Mesendoderm (in vitro differentiated cells): ENCODE measurements at regions not wholly inside any gene's neighbourhood (a gene's known extent, or its start where the extent isn't known, plus 50 kb on each side); places are given as distances from the start of the nearest gene placed in this dataset.

Experiments
- DNase-seq: peaks from one replicate; pipeline ENCODE4 v3.0.0; 2013
- H2AK5ac ChIP-seq: 2 replicates; pipeline ENCODE4 v1.6.1; 2013; ENCODE audit warnings: low read length, inconsistent platforms
- H2BK120ac ChIP-seq: 2 replicates; pipeline ENCODE4 v1.6.1; 2013; ENCODE audit warnings: low read depth, mild to moderate bottlenecking, low read length, moderate library complexity, mixed read lengths
- H2BK15ac ChIP-seq: replicated peaks from 2 replicates; pipeline ENCODE4 v1.6.1; 2013; ENCODE audit warnings: low read depth, mild to moderate bottlenecking, moderate library complexity
- H2BK5ac ChIP-seq: 2 replicates; pipeline ENCODE4 v1.6.1; 2013; ENCODE audit warnings: low read length, inconsistent platforms
- H3K18ac ChIP-seq: 2 replicates; pipeline ENCODE4 v1.6.1; 2013; ENCODE audit warnings: mild to moderate bottlenecking, low read length, mixed read lengths
- H3K23ac ChIP-seq: one replicate; pipeline ENCODE4 v1.6.1; 2013; ENCODE audit warnings: low read length
- H3K27ac ChIP-seq: 2 replicates; pipeline ENCODE4 v1.5.1; 2013; ENCODE audit warnings: low read depth, mild to moderate bottlenecking, inconsistent platforms, low read length, moderate library complexity
- H3K27me3 ChIP-seq: 2 replicates; pipeline ENCODE4 v1.6.1; 2013; ENCODE audit warnings: low read length, control low read depth, mild to moderate bottlenecking, inconsistent platforms; ENCODE audit not compliant: insufficient read depth, poor library complexity
- H3K36me3 ChIP-seq: 2 replicates; pipeline ENCODE4 v1.6.1; 2013; ENCODE audit warnings: low read length, inconsistent platforms; ENCODE audit not compliant: control insufficient read depth, insufficient read depth
- H3K4ac ChIP-seq: one replicate; pipeline ENCODE4 v1.6.1; 2013; ENCODE audit warnings: low read depth, mild to moderate bottlenecking, low read length, moderate library complexity
- H3K4me1 ChIP-seq: 2 replicates; pipeline ENCODE4 v1.6.1; 2013; ENCODE audit warnings: low read depth, low read length, inconsistent platforms; ENCODE audit not compliant: control insufficient read depth
- H3K4me2 ChIP-seq: 2 replicates; pipeline ENCODE4 v1.6.1; 2013; ENCODE audit warnings: low read length
- H3K4me3 ChIP-seq: 2 replicates; pipeline ENCODE4 v1.5.1; 2013; ENCODE audit warnings: mild to moderate bottlenecking, low read length
- H3K56ac ChIP-seq: one replicate; pipeline ENCODE4 v1.6.1; 2013; ENCODE audit warnings: low read length
- H3K79me1 ChIP-seq: 2 replicates; pipeline ENCODE4 v1.6.1; 2013; ENCODE audit warnings: low read length, inconsistent platforms
- H3K79me2 ChIP-seq: 2 replicates; pipeline ENCODE4 v1.6.1; 2013; ENCODE audit warnings: mild to moderate bottlenecking, low read length; ENCODE audit not compliant: control insufficient read depth, insufficient read depth
- H3K9ac ChIP-seq: 2 replicates; pipeline ENCODE4 v1.6.1; 2013; ENCODE audit warnings: low read length, inconsistent platforms
- H4K5ac ChIP-seq: one replicate; pipeline ENCODE4 v1.6.1; 2013; ENCODE audit warnings: low read length
- H4K8ac ChIP-seq: one replicate; pipeline ENCODE4 v1.6.1; 2013; ENCODE audit warnings: low read depth, mild to moderate bottlenecking, control low read depth, low read length, moderate library complexity
- WGBS: extraction: QIAGEN DNeasy Blood & Tissue Kit; methylation state at CpG from one replicate; pipeline ENCODE4 v1.1.7; 2013; ENCODE audit warnings: low lambda C conversion rate, missing lambda C conversion rate; ENCODE audit not compliant: insufficient coverage; ENCODE audit errors: extremely low coverage; 5-methylcytosine and 5-hydroxymethylcytosine counted together

GRCh38 chr5:54728588-54728915 is 211.0 kb downstream of the SNX18 start:
- Histone ChIP-seq H2BK5ac (no peak overlapping the region), H3K36me3 (no peaks in the 10 kb centered on the region)

DNA sequence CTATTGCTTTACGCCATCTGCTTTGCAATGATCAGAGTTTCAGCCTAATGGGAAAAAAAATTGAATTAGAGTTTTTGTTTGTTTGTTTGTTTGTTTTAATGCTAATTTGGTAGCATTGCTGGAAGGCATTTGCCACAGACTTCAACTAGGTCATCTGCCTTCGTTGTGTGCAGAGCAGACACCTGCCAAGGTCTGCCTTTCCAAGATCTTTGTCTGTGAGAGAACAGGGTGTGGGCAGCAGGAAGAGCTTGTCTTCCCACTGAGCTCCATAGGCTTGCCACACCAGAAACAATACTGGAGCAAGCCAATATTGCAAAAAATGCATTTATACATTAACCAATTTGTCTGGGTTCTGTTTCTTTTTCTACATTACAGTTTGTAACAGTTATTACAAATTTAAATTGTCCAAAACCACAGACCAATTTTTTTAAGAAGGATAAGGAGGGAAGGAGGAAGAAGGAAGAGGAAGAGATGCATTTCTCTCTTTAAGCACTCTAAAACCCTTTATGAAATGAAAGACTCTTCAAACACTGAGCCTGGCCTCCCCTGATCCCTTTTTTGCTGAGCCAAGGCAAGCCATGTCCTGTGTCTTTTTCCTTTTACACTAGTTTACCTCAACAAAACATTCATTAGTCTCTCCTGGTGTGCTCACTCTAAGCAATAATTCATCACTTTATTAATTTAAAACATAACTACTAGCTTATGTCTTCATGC is 210.5 kb downstream of the SNX18 start:
- H3K23ac ChIP-seq, result no peak overlapping the region
- no peaks in the 10 kb centered on the region for H3K36me3 ChIP-seq
- H3K56ac ChIP-seq, result no peak overlapping the region
- no peak overlapping the region for H4K5ac ChIP-seq
- no peak overlapping the region for H4K8ac ChIP-seq
- no peak overlapping the region for H2AK5ac ChIP-seq
- no peaks in the 10 kb centered on the region for H3K27me3 ChIP-seq
- H3K18ac ChIP-seq, result no peak overlapping the region
- H2BK120ac ChIP-seq, result no peak overlapping the region
- H2BK15ac ChIP-seq, result no peak overlapping the region
- no CpG with 5 or more reads among the region's 2 CpGs for WGBS
- no peak overlapping the region for H3K27ac ChIP-seq
- no peaks in the 10 kb centered on the region for H3K79me2 ChIP-seq
- H3K4me3 ChIP-seq, result no peak overlapping the region
- H3K4me2 ChIP-seq, result no peak overlapping the region
- DNase-seq, result no peak
- no peak overlapping the region for H2BK5ac ChIP-seq
- no peak overlapping the region for H3K4ac ChIP-seq
- H3K4me1 ChIP-seq, result no peaks in the 10 kb centered on the region
- H3K79me1 ChIP-seq, result no peaks in the 10 kb centered on the region
- H3K9ac ChIP-seq, result no peak overlapping the region

More at GRCh38 chr5:54728588-54728915, 211.0 kb downstream of the SNX18 start:
- Histone ChIP-seq H3K56ac (no peak overlapping the region), H3K27me3 (no peaks in the 10 kb centered on the region), H3K4ac (no peak overlapping the region), H2BK120ac (no peak overlapping the region), H3K4me3 (no peak overlapping the region), H2BK15ac (no peak overlapping the region), H4K8ac (no peak overlapping the region), H3K23ac (no peak overlapping the region), H3K9ac (no peak overlapping the region), H3K4me1 (no peaks in the 10 kb centered on the region), H3K18ac (no peak overlapping the region), H2AK5ac (no peak overlapping the region), H3K4me2 (no peak overlapping the region), H3K79me1 (no peaks in the 10 kb centered on the region), H4K5ac (no peak overlapping the region), H3K27ac (no peak overlapping the region), H3K79me2 (no peaks in the 10 kb centered on the region)
- no CpG with 5 or more reads among the region's 1 CpG for WGBS
- no peak for DNase-seq

- no peak overlapping the region for H3K56ac ChIP-seq
- H3K4me3 ChIP-seq, result no peak overlapping the region
- no peak overlapping the region for H3K23ac ChIP-seq
- H4K8ac ChIP-seq, result no peak overlapping the region
- H3K79me1 ChIP-seq, result no peaks in the 10 kb centered on the region
- H2BK120ac ChIP-seq, result no peak overlapping the region
- no peak overlapping the region for H2AK5ac ChIP-seq
- no peak overlapping the region for H3K4me2 ChIP-seq
- no peaks in the 10 kb centered on the region for H3K4me1 ChIP-seq
- no peak overlapping the region for H3K4ac ChIP-seq
- WGBS, result no CpG with 5 or more reads among the region's 2 CpGs
- H4K5ac ChIP-seq, result no peak overlapping the region
- H3K18ac ChIP-seq, result no peak overlapping the region
- no peaks in the 10 kb centered on the region for H3K79me2 ChIP-seq
- no peaks in the 10 kb centered on the region for H3K36me3 ChIP-seq
- no peak for DNase-seq
- H3K9ac ChIP-seq, result no peak overlapping the region
- H3K27ac ChIP-seq, result no peak overlapping the region
- no peaks in the 10 kb centered on the region for H3K27me3 ChIP-seq
- H2BK5ac ChIP-seq, result no peak overlapping the region
- H2BK15ac ChIP-seq, result no peak overlapping the region
These were observed 208.1 kb downstream of the SNX18 start for GRCh38 chr5:54725391-54726280.

DNA sequence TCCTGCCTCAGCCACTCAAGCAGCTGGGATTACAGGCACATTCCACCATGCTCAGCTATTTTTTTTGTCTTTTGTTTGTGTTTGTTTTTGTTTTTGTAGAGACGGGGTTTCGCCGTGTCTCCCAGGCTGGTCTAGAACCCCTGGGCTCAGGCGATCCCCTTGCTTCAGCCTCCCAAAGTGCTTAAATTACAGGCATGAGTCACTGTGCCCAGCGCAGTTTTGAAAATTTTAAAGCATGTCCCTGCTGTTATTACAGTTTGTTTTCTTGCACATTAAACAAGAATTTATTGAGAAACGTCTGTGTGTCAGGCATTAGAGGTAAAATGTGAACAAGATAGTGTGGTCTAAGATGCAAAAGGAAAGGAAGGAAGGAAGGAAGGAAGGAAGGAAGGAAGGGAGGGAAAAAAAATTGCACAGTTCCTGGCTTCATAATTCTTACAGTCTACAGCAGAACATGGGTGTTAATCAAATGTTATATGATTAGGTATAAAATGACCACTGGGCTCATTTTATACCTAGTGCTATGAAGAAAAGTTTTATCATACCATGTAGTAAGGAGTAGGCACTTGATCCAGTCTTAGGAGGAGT is 205.4 kb downstream of the SNX18 start:
- no peak for DNase-seq
- H3K36me3 ChIP-seq, result no peaks in the 10 kb centered on the region
- no CpG with 5 or more reads among the region's 6 CpGs for whole genome bisulfite sequencing

DNA sequence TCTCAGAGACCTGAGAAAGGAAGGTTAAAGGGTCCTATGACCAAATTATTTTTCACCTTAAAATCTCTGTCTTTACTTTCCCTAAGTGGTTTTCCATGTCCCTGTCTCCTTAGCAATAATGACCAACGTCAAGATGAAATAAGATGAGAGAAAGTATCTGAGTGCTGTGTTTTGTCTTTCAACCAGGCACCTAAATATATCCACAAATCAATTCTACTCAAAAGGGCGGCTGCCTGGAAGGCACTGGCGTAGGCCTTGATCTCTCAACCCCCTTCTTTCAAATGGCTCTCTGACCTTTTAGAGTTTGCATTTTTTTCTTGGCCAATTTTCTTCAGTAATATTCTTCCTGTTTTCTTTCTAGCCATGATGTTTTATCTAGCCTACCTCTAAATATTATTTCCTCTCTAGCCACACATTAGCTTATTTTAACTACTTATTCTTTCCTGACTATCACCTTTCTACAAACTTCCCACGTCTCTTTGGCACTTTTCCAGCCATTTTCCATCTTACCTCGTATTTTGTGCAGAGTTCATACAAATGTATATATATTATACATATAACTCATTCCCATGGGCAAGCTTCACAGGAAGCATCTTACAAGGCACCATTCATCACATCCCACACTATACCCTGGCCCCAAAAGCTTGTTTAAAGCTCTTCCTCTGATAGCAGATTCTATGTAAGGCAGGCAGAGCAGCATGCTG is 204.5 kb downstream of the SNX18 start:
- no peak overlapping the region for H4K5ac ChIP-seq
- DNase-seq, result no peak
- H3K4me3 ChIP-seq, result no peak overlapping the region
- no peak overlapping the region for H2BK15ac ChIP-seq
- no peak overlapping the region for H2BK5ac ChIP-seq
- no peak overlapping the region for H3K4me2 ChIP-seq
- no peak overlapping the region for H3K4ac ChIP-seq
- no peaks in the 10 kb centered on the region for H3K36me3 ChIP-seq
- 100% methylated on average over 1 of the region's 5 CpGs for WGBS
- no peak overlapping the region for H3K18ac ChIP-seq
- H3K79me1 ChIP-seq, result no peaks in the 10 kb centered on the region
- no peak overlapping the region for H2AK5ac ChIP-seq
- no peak overlapping the region for H4K8ac ChIP-seq
- H2BK120ac ChIP-seq, result no peak overlapping the region
- H3K27ac ChIP-seq, result no peak overlapping the region
- peaks cover 9% of the 10 kb centered on the region for H3K4me1 ChIP-seq
- no peak overlapping the region for H3K23ac ChIP-seq
- H3K9ac ChIP-seq, result no peak overlapping the region
- H3K79me2 ChIP-seq, result no peaks in the 10 kb centered on the region
- no peaks in the 10 kb centered on the region for H3K27me3 ChIP-seq
- H3K56ac ChIP-seq, result no peak overlapping the region

More for the DNA sequence above, 205.4 kb downstream of the SNX18 start:
- Histone ChIP-seq H4K8ac (no peak overlapping the region), H3K4me2 (no peak overlapping the region), H3K18ac (peak overlapping the region; percentile 43), H3K4ac (no peak overlapping the region), H2BK5ac (no peak overlapping the region), H3K9ac (no peak overlapping the region), H2BK120ac (no peak overlapping the region), H3K4me3 (no peak overlapping the region), H3K79me1 (no peaks in the 10 kb centered on the region), H3K27ac (no peak overlapping the region), H2BK15ac (no peak overlapping the region), H3K4me1 (peaks cover 9% of the 10 kb centered on the region), H4K5ac (no peak overlapping the region), H3K56ac (no peak overlapping the region), H3K23ac (no peak overlapping the region), H2AK5ac (no peak overlapping the region), H3K79me2 (no peaks in the 10 kb centered on the region), H3K27me3 (no peaks in the 10 kb centered on the region)
